Mucosa of rectum (tissue), 2 donors: ENCODE measurements at regions not wholly inside any gene's neighbourhood (a gene's known extent, or its start where the extent isn't known, plus 50 kb on each side); places are given as distances from the start of the nearest gene placed in this dataset.

Source experiments
- H3K27ac ChIP-seq, 2 donors: one replicate each; pipeline ENCODE4 v1.7.0; 2013; ENCODE audit warnings: inconsistent platforms in 2 of 2, low read depth in 2 of 2, low read length in 2 of 2
- H3K27me3 ChIP-seq, 2 donors: one replicate each; pipeline ENCODE4 v1.7.0; 2013; ENCODE audit warnings: low read length in 2 of 2; ENCODE audit not compliant: control insufficient read depth in 2 of 2, insufficient read depth in 2 of 2
- H3K36me3 ChIP-seq, 2 donors: one replicate each; pipeline ENCODE4 v1.7.0; 2013; ENCODE audit warnings: low read length in 2 of 2; ENCODE audit not compliant: control insufficient read depth in 2 of 2, insufficient read depth in 2 of 2
- H3K4me1 ChIP-seq, 2 donors: one replicate each; pipeline ENCODE4 v1.7.0; 2013; ENCODE audit warnings: low read length in 2 of 2, mild to moderate bottlenecking in 1 of 2; ENCODE audit not compliant: control insufficient read depth in 2 of 2, insufficient read depth in 2 of 2
- H3K4me3 ChIP-seq, 2 donors: one replicate each; pipeline ENCODE4 v1.7.0; 2013; ENCODE audit warnings: low read length in 2 of 2
- H3K9ac ChIP-seq, 2 donors: one replicate each; pipeline ENCODE4 v1.7.0; 2013; ENCODE audit warnings: low read length in 2 of 2, low read depth in 1 of 2, mild to moderate bottlenecking in 1 of 2
- H3K9me3 ChIP-seq, 2 donors: one replicate each; pipeline ENCODE4 v1.7.0; 2013; ENCODE audit warnings: low read length in 2 of 2; ENCODE audit not compliant: control insufficient read depth in 2 of 2
- donor health status: healthy.
- donor health status: Normal muscosa, but diverticular disease.

- no peaks in the 10 kb centered on the region for H3K4me1 ChIP-seq
- no peaks in the 10 kb centered on the region for H3K27me3 ChIP-seq
- H3K4me3 ChIP-seq = no peak overlapping the region
- no peak overlapping the region for H3K27ac ChIP-seq
- H3K9ac ChIP-seq = no peak overlapping the region
- H3K9me3 ChIP-seq = no peaks in the 10 kb centered on the region
- no peaks in the 10 kb centered on the region for H3K36me3 ChIP-seq
Observed at GRCh38 chr2:82819951-82820350, 1639.1 kb downstream of the SUCLG1 start.

DNA sequence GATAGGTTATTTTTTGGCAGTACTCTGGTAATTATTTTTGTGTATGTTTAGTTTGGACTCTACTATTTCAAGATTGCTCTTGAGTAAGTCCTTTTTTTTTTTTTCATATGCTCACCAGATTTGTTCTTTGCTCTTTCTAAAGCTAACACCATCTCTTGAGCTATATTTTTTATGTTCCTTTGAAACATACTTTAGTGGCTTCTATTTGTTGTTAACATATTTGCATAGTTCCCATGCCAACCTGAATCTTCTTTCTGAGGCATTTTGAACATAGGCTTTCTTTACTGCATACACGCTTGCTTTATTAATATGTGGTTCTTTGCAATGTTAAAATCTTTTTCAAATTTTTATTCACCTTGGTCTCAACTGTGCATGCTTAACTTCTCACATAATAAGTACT lies 1644.9 kb downstream of the SUCLG1 start:
- Histone ChIP-seq H3K4me1 (no peaks in the 10 kb centered on the region), H3K9ac (no peak overlapping the region), H3K27me3 (no peaks in the 10 kb centered on the region), H3K36me3 (no peaks in the 10 kb centered on the region), H3K9me3 (no peaks in the 10 kb centered on the region), H3K4me3 (no peak overlapping the region), H3K27ac (no peak overlapping the region)

DNA sequence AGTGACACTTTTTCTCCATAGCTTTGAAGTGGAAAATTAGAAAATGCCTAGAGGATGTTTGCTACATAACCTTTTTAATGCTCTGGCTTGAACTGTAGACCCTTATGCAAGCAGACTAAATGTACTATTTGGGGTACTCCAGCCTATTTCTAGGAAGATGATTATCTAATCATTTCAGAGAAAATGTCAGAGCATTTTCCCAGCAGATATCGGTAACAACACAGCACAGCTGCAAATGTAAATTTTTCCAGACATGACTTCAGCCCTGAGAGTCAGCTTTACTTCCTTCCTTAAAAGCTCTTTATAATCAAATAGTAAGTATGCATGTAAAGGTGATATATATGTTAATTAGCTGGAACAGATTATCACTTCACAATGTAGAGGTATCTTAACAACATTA lies 1647.1 kb downstream of the SUCLG1 start:
- H3K4me3 ChIP-seq = no peak overlapping the region
- no peak overlapping the region for H3K27ac ChIP-seq
- H3K9ac ChIP-seq = no peak overlapping the region
- no peaks in the 10 kb centered on the region for H3K27me3 ChIP-seq
- H3K9me3 ChIP-seq = no peaks in the 10 kb centered on the region
- no peaks in the 10 kb centered on the region for H3K36me3 ChIP-seq
- H3K4me1 ChIP-seq = no peaks in the 10 kb centered on the region

DNA sequence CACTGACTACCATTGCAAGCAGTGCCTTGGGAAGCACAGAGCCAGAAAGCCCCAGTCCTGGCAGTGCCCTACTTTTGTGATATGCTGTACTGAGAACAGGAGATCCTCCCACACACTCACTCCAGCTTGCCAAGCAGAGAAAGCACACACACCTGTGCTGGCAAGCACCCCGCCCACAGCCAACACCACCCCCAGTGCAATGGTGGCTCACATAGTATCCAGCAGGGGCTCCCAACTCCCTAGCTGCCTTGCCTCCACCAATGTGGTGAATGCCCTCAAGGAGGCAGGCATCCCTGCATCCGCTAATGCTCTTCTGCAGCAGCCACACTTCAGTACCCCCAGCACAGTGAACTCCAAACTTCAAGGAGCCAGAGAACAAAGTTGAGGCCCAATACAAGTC lies 1655.8 kb downstream of the SUCLG1 start:
- no peaks in the 10 kb centered on the region for H3K4me1 ChIP-seq
- no peaks in the 10 kb centered on the region for H3K27me3 ChIP-seq
- H3K9ac ChIP-seq = no peak overlapping the region
- H3K4me3 ChIP-seq = no peak overlapping the region
- H3K36me3 ChIP-seq = no peaks in the 10 kb centered on the region
- no peak overlapping the region for H3K27ac ChIP-seq
- H3K9me3 ChIP-seq = no peaks in the 10 kb centered on the region

- no peak overlapping the region for H3K9ac ChIP-seq
- no peaks in the 10 kb centered on the region for H3K36me3 ChIP-seq
- no peaks in the 10 kb centered on the region for H3K9me3 ChIP-seq
- no peaks in the 10 kb centered on the region for H3K4me1 ChIP-seq
- no peaks in the 10 kb centered on the region for H3K27me3 ChIP-seq
- no peak overlapping the region for H3K4me3 ChIP-seq
- H3K27ac ChIP-seq = no peak overlapping the region
Observed at GRCh38 chr2:82797469-82797868, 1661.6 kb downstream of the SUCLG1 start.

DNA sequence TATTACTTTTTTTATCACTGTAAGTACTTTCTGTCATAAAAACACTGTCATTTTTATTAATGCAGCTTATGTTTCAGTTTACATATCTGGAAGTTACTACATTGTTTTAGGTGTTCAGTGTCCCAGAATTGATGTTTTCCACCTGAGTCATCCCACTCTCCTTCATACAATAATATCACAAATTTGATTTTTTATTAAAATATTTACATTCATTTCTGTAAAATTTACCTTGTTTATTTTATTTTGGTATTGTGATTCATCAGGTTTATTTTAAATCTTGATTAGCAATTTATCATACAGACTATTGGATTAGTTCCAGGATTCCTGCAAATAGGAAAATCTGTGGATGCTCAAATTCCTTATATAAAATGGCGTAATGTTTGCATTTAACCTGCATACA lies 1662.9 kb downstream of the SUCLG1 start:
- H3K4me1 ChIP-seq = no peaks in the 10 kb centered on the region
- no peaks in the 10 kb centered on the region for H3K36me3 ChIP-seq
- H3K9ac ChIP-seq = no peak overlapping the region
- H3K27me3 ChIP-seq = no peaks in the 10 kb centered on the region
- H3K4me3 ChIP-seq = no peak overlapping the region
- H3K9me3 ChIP-seq = no peaks in the 10 kb centered on the region
- no peak overlapping the region for H3K27ac ChIP-seq

GRCh38 chr2:82795446-82795845 lies 1663.6 kb downstream of the SUCLG1 start:
- no peak overlapping the region for H3K4me3 ChIP-seq
- no peak overlapping the region for H3K27ac ChIP-seq
- no peak overlapping the region for H3K9ac ChIP-seq
- no peaks in the 10 kb centered on the region for H3K4me1 ChIP-seq
- H3K36me3 ChIP-seq = no peaks in the 10 kb centered on the region
- no peaks in the 10 kb centered on the region for H3K27me3 ChIP-seq
- H3K9me3 ChIP-seq = no peaks in the 10 kb centered on the region

GRCh38 chr2:82793711-82794435 lies 1665.2 kb downstream of the SUCLG1 start:
- H3K4me3 ChIP-seq = no peak overlapping the region
- H3K27me3 ChIP-seq = no peaks in the 10 kb centered on the region
- H3K9ac ChIP-seq = no peak overlapping the region
- H3K9me3 ChIP-seq = no peaks in the 10 kb centered on the region
- no peaks in the 10 kb centered on the region for H3K4me1 ChIP-seq
- no peaks in the 10 kb centered on the region for H3K36me3 ChIP-seq
- no peak overlapping the region for H3K27ac ChIP-seq

DNA sequence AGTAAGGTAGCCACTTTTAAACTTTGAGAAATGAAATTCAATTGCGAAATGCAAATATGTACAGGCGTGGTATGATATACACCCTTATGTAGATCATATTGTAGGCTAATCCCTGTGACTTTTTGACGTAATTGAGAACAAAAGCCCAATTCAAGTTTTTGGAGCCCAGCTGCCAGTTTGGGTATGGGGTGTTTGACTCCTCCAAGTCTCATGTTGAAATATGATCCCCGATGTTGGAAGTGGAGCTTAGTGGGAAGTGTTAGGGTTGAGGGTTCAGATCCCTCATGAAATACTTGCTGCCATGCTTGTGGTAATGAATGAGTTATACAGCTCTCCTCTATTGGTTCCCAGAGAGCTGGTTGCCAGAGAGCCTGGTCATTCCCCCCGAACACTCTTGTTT lies 1666.8 kb downstream of the SUCLG1 start:
- no peak overlapping the region for H3K9ac ChIP-seq
- H3K9me3 ChIP-seq = no peaks in the 10 kb centered on the region
- H3K27ac ChIP-seq = no peak overlapping the region
- no peaks in the 10 kb centered on the region for H3K36me3 ChIP-seq
- no peak overlapping the region for H3K4me3 ChIP-seq
- no peaks in the 10 kb centered on the region for H3K4me1 ChIP-seq
- H3K27me3 ChIP-seq = no peaks in the 10 kb centered on the region

DNA sequence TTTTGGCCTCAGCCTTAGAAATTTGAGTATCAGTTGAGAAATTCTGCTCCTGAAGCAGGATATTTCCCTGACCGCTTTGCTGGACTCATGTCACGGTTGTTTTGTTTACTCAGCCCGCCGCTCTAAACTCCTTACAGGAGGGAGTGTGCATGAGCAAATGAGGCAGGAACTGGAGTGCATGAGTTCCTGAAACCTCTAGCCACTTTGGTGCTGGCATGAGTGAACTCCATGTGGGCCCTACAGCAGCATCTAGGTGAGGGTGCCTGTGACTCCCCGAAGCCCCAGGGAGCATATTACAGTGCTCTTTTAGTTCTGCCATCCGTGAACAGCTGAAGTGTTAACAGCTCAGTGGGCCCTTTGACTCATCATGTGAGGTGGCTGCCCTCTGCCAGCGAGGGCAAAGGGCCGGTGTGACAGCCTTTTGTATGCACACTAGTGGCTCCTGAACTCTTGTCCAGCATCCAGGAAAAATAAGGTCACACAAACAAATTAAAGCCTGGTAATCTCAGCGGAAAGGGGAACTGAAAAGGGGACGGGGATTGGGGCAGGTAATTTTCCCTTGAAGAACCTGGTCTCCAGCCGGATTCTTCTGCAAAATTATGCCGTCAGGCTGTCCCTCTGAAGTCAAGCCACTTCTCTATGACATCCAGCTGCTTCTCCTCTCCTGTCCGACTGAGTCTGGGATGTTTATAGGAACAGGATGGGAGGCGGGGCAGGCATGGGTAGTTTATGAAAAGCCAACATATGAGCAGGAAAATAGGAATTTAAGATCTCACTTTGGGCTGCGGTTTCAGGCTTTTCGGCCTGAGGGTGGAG lies 1668.7 kb downstream of the SUCLG1 start:
- H3K9me3 ChIP-seq = no peaks in the 10 kb centered on the region
- H3K4me3 ChIP-seq = no peak overlapping the region
- no peaks in the 10 kb centered on the region for H3K27me3 ChIP-seq
- H3K27ac ChIP-seq = no peak overlapping the region
- H3K9ac ChIP-seq = no peak overlapping the region
- H3K4me1 ChIP-seq = no peaks in the 10 kb centered on the region
- no peaks in the 10 kb centered on the region for H3K36me3 ChIP-seq
